ENCODE measurements at regions not wholly inside any gene's neighbourhood (a gene's known extent, or its start where the extent isn't known, plus 50 kb on each side); places are given as distances from the start of the nearest gene placed in this dataset.
"Not testable (repeated sequence)": the region's sequence is repeated elsewhere in the genome, so short reads cannot be mapped to it uniquely, and the experiment has no call there.

GRCh38 chr5:117318528-117318927 is 743.9 kb upstream of the SEMA6A start:
- no peak for DNase-seq (ENCODE audit: low read depth, low spot score)

- DNase-seq (ENCODE audit: low read depth, low spot score) = no peak
Observed at GRCh38 chr5:117315170-117315569, 740.5 kb upstream of the SEMA6A start.

GRCh38 chr5:117304512-117305107 is 730.0 kb upstream of the SEMA6A start:
- DNase-seq (ENCODE audit: low read depth, low spot score) = not testable (repeated sequence)

- DNase-seq (ENCODE audit: low read depth, low spot score) = no peak
Observed at GRCh38 chr5:117302949-117303348, 728.3 kb upstream of the SEMA6A start.

- DNase-seq (ENCODE audit: low read depth, low spot score) = no peak
Observed at GRCh38 chr5:117302473-117302872, 727.9 kb upstream of the SEMA6A start.

- DNase-seq (ENCODE audit: low read depth, low spot score) = no peak
Observed at GRCh38 chr5:117299936-117300328, 725.3 kb upstream of the SEMA6A start.

- no peak for DNase-seq (ENCODE audit: low read depth, low spot score)
Observed at GRCh38 chr5:117299224-117299935, 724.8 kb upstream of the SEMA6A start.

GRCh38 chr5:117296872-117297271 is 722.2 kb upstream of the SEMA6A start:
- DNase-seq (ENCODE audit: low read depth, low spot score) = no peak

GRCh38 chr5:117295941-117296340 is 721.3 kb upstream of the SEMA6A start:
- no peak for DNase-seq (ENCODE audit: low read depth, low spot score)

- DNase-seq (ENCODE audit: low read depth, low spot score) = no peak
Observed at GRCh38 chr5:117286813-117287212, 712.2 kb upstream of the SEMA6A start.

GRCh38 chr5:117271656-117272055 is 697.0 kb upstream of the SEMA6A start:
- no peak for DNase-seq (ENCODE audit: low read depth, low spot score)

GRCh38 chr5:117266280-117266679 is 691.7 kb upstream of the SEMA6A start:
- DNase-seq (ENCODE audit: low read depth, low spot score) = no peak

GRCh38 chr5:117263231-117263630 is 688.6 kb upstream of the SEMA6A start:
- no peak for DNase-seq (ENCODE audit: low read depth, low spot score)

- DNase-seq (ENCODE audit: low read depth, low spot score) = no peak
Observed at GRCh38 chr5:117262572-117263131, 688.0 kb upstream of the SEMA6A start.

- no peak for DNase-seq (ENCODE audit: low read depth, low spot score)
Observed at GRCh38 chr5:117261948-117262571, 687.4 kb upstream of the SEMA6A start.

- no peak for DNase-seq (ENCODE audit: low read depth, low spot score)
Observed at GRCh38 chr5:117255211-117256027, 680.8 kb upstream of the SEMA6A start.

- DNase-seq (ENCODE audit: low read depth, low spot score) = no peak
Observed at GRCh38 chr5:117252566-117252965, 677.9 kb upstream of the SEMA6A start.

- DNase-seq (ENCODE audit: low read depth, low spot score) = no peak
Observed at GRCh38 chr5:117249086-117249815, 674.6 kb upstream of the SEMA6A start.

GRCh38 chr5:117246424-117246823 is 671.8 kb upstream of the SEMA6A start:
- no peak for DNase-seq (ENCODE audit: low read depth, low spot score)

- no peak for DNase-seq (ENCODE audit: low read depth, low spot score)
Observed at GRCh38 chr5:117245130-117245529, 670.5 kb upstream of the SEMA6A start.

GRCh38 chr5:117242028-117242427 is 667.4 kb upstream of the SEMA6A start:
- DNase-seq (ENCODE audit: low read depth, low spot score) = no peak

Data from activated naive CD8-positive, alpha-beta T cell treated with anti-CD3 and anti-CD28 coated beads, Interleukin-2, amount 50 U/mL, for 16 hours (primary cell).